ENCODE measurements at regions not wholly inside any gene's neighbourhood (a gene's known extent, or its start where the extent isn't known, plus 50 kb on each side); places are given as distances from the start of the nearest gene placed in this dataset.

- Histone ChIP-seq H3K4me1 (peaks cover 0 to 7% (median 0%) of the 10 kb centered on the region in 12 donors), H3K9me3 (no peaks in the 10 kb centered on the region), H3K4me3 (no peak overlapping the region), H3K36me3 (no peaks in the 10 kb centered on the region), H3K27ac (no peak overlapping the region), H3K27me3 (no peaks in the 10 kb centered on the region)
- ATAC-seq (no peak), DNase-seq (no peak)
- intact Hi-C loops (cut with DNase I) = loop anchor here in 6 of 10 donors (10.0 kb wide), 6 partner anchors 52 to 932 kb away; no protein-coding TSS in a partner anchor
- WGBS, 4 donors = 47 to 71% (median 63%) methylated on average over 3 of the region's 3 CpGs
- TF ChIP-seq CTCF (IDR thresholded peaks at IDR 0.05) (no peak), POLR2A (IDR thresholded peaks at IDR 0.05) (no peak)
These were observed 596.1 kb downstream of the HTR1B start for GRCh38 chr6:76867182-76867581.

DNA sequence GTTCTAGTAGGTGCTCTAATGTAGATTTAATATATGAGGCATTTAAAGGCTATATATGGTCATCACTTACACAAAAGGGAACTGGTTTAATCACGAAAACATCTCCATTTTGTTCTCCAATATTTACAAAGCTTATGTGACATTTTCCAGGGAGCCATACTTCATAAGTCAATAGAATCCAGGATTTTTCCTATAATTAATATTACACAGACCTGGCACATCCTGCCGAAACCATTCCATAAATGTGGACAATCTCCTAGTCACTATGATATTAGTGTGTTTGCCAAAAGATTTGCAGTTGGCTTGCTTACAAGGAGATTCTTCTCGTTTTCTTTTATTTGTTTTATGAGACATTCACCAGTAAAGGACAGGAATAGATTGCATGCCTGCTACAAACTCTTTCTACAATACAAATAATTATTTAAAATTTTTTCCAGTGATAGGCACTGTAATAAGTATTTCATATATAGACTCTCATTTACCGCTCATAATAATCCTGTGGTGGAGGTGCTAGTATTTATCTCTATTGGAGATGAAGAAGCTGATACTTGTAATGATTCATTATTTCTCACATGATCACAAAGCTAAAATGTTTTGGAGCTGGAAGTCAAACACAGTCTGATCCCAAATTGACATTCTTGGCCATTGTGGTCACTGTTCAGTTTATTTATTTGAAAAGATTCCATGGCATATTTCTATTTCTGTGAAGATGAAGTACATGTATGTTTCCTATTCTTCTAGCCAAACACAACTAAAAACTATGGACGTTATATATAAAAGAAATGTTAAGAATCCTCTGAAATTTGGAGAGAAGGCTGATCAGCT, 597.0 kb downstream of the HTR1B start:
- ATAC-seq = no peak
- TF ChIP-seq POLR2A (IDR thresholded peaks at IDR 0.05) = no peak
- TF ChIP-seq CTCF (IDR thresholded peaks at IDR 0.05) = no peak
- Histone ChIP-seq H3K4me3 (no peak overlapping the region), H3K4me1 (peaks cover 0 to 7% (median 0%) of the 10 kb centered on the region in 12 donors), H3K27me3 (no peaks in the 10 kb centered on the region), H3K27ac (no peak overlapping the region), H3K9me3 (no peaks in the 10 kb centered on the region), H3K36me3 (no peaks in the 10 kb centered on the region)
- no peak for DNase-seq
- 68 to 78% (median 75%) methylated on average over 5 of the region's 5 CpGs for WGBS, 4 donors
- intact Hi-C loops (cut with DNase I) = loop anchor here in 6 of 10 donors (10.0 kb wide), 6 partner anchors 52 to 932 kb away; no protein-coding TSS in a partner anchor

DNA sequence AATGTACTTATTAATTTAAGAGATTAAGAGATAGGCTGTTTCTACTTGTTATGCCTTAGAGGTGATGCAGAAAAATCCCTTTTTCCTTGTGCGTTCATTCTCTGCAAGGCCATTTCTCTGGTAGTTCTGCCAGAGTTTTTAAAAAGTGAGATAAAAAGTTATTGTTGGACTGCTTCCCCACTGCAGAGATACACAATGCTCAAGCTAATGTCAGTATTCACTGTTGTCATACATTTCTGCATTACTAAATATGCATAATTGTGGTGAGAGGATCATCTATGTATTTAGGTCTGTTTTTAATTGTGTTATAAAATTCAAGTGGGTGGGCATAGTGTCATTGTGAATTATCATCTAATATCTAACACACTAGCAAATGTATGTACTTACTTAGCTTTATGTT, 600.4 kb downstream of the HTR1B start:
- ATAC-seq = no peak

More for the DNA sequence above, 600.4 kb downstream of the HTR1B start:
- intact Hi-C loops (cut with DNase I) = loop anchor here in 6 of 10 donors (10.0 kb wide), 6 partner anchors 48 to 928 kb away; no protein-coding TSS in a partner anchor
- no peaks in the 10 kb centered on the region for H3K9me3 ChIP-seq
- H3K4me1 ChIP-seq = peaks cover 0 to 7% (median 0%) of the 10 kb centered on the region in 12 donors
- H3K27me3 ChIP-seq = no peaks in the 10 kb centered on the region
- 0 to 34% (median 13%) methylated on average over 1 of the region's 1 CpG for WGBS, 4 donors
- no peak overlapping the region for H3K4me3 ChIP-seq
- no peak for TF ChIP-seq CTCF (IDR thresholded peaks at IDR 0.05)
- TF ChIP-seq POLR2A (IDR thresholded peaks at IDR 0.05) = no peak
- no peak overlapping the region for H3K27ac ChIP-seq
- no peaks in the 10 kb centered on the region for H3K36me3 ChIP-seq
- no peak for DNase-seq
